ENCODE measurements at regions not wholly inside any gene's neighbourhood (a gene's known extent, or its start where the extent isn't known, plus 50 kb on each side); places are given as distances from the start of the nearest gene placed in this dataset.
"Not testable (repeated sequence)": the region's sequence is repeated elsewhere in the genome, so short reads cannot be mapped to it uniquely, and the experiment has no call there.

GRCh38 chr9:104195142-104195541 is 101.0 kb downstream of the SMC2 start:
- H3K27ac ChIP-seq; H3K36me3 ChIP-seq (replicated peaks); H3K4me3 ChIP-seq (ENCODE audit: low read depth, low read length); in situ Hi-C loops (cut with HindIII; ENCODE audit: low pct_ligation_motif_present, low sequenced_read_pairs); DNase-seq; H3K27me3 ChIP-seq (replicated peaks): not testable (repeated sequence)

- DNase-seq = no peak
- H3K36me3 ChIP-seq (replicated peaks) = no peaks in the 10 kb centered on the region
- TF ChIP-seq CTCF (IDR thresholded peaks at IDR 0.05; ENCODE audit: low read depth, low read length, missing control alignments) = no peak
- no peaks in the 10 kb centered on the region for H3K27me3 ChIP-seq (replicated peaks)
- H3K27ac ChIP-seq = no peak overlapping the region
- no peak overlapping the region for H3K4me3 ChIP-seq (ENCODE audit: low read depth, low read length)
- in situ Hi-C loops (cut with HindIII; ENCODE audit: low pct_ligation_motif_present, low sequenced_read_pairs) = no loop called here
Observed at GRCh38 chr9:104200456-104200994, 106.4 kb downstream of the SMC2 start.

GRCh38 chr9:104206766-104207165 is 112.7 kb downstream of the SMC2 start:
- TF ChIP-seq CTCF (IDR thresholded peaks at IDR 0.05; ENCODE audit: low read depth, low read length, missing control alignments) = no peak
- H3K36me3 ChIP-seq (replicated peaks) = no peaks in the 10 kb centered on the region
- no peak for DNase-seq
- no peak overlapping the region for H3K4me3 ChIP-seq (ENCODE audit: low read depth, low read length)
- H3K27me3 ChIP-seq (replicated peaks) = no peaks in the 10 kb centered on the region
- H3K27ac ChIP-seq = no peak overlapping the region
- in situ Hi-C loops (cut with HindIII; ENCODE audit: low pct_ligation_motif_present, low sequenced_read_pairs) = no loop called here

- no peak for DNase-seq
- no peak overlapping the region for H3K27ac ChIP-seq
- H3K4me3 ChIP-seq (ENCODE audit: low read depth, low read length) = no peak overlapping the region
- no peak for TF ChIP-seq CTCF (IDR thresholded peaks at IDR 0.05; ENCODE audit: low read depth, low read length, missing control alignments)
- H3K36me3 ChIP-seq (replicated peaks) = no peaks in the 10 kb centered on the region
- no peaks in the 10 kb centered on the region for H3K27me3 ChIP-seq (replicated peaks)
- in situ Hi-C loops (cut with HindIII; ENCODE audit: low pct_ligation_motif_present, low sequenced_read_pairs) = no loop called here
Observed at GRCh38 chr9:104209387-104209786, 115.3 kb downstream of the SMC2 start.

GRCh38 chr9:104227108-104227507 is 133.0 kb downstream of the SMC2 start:
- TF ChIP-seq CTCF (IDR thresholded peaks at IDR 0.05; ENCODE audit: low read depth, low read length, missing control alignments) = no peak
- in situ Hi-C loops (cut with HindIII; ENCODE audit: low pct_ligation_motif_present, low sequenced_read_pairs) = no loop called here

GRCh38 chr9:104232781-104233341 is 138.8 kb downstream of the SMC2 start:
- TF ChIP-seq CTCF (IDR thresholded peaks at IDR 0.05; ENCODE audit: low read depth, low read length, missing control alignments) = no peak
- Histone ChIP-seq H3K27ac (peak overlapping the region; percentile 80), H3K36me3 (replicated peaks) (no peaks in the 10 kb centered on the region), H3K27me3 (replicated peaks) (no peaks in the 10 kb centered on the region), H3K4me3 (ENCODE audit: low read depth, low read length) (no peak overlapping the region)
- in situ Hi-C loops (cut with HindIII; ENCODE audit: low pct_ligation_motif_present, low sequenced_read_pairs) = no loop called here
- peak; percentile 87 for DNase-seq

More at GRCh38 chr9:104227108-104227507, 133.0 kb downstream of the SMC2 start:
- Histone ChIP-seq H3K4me3 (ENCODE audit: low read depth, low read length) (no peak overlapping the region), H3K27me3 (replicated peaks) (no peaks in the 10 kb centered on the region), H3K27ac (no peak overlapping the region), H3K36me3 (replicated peaks) (no peaks in the 10 kb centered on the region)
- no peak for DNase-seq

Data from brain microvascular endothelial cell (primary cell).